Endothelial cell of umbilical vein (primary cell): ENCODE measurements at regions not wholly inside any gene's neighbourhood (a gene's known extent, or its start where the extent isn't known, plus 50 kb on each side); places are given as distances from the start of the nearest gene placed in this dataset.

Source experiments
- BruUV-seq: library from RNA; stranded (reverse); fragments of 400-500 nt; replicated peaks from 2 replicates; lab custom pipeline; 2021; lab: Mats Ljungman, UMichigan
- CTCF ChIA-PET: fragments of 300-600, 350-600 bp; sonication (Branson Sonifier 250); formaldehyde crosslinking; loops from one replicate; lab custom pipeline; 2021; ENCODE audit warnings: antibody characterized with exemption, inconsistent platforms; lab: Charles Lee
- POLR2A ChIA-PET: fragments of 300-600, 350-600 bp; sonication (Branson Sonifier 250); formaldehyde crosslinking; loops from one replicate; lab custom pipeline; 2021; ENCODE audit warnings: antibody characterized with exemption, inconsistent platforms; lab: Charles Lee
- DNase-seq: peaks from one replicate; pipeline ENCODE4 v3.0.0-alpha.2; 2011; ENCODE audit warnings: low read depth, low spot score
- FAIRE-seq: peaks from 2 replicates; lab custom pipeline; 2011; peaks lifted over from hg19 to GRCh38; lab: Jason Lieb, UNC
- H2AFZ ChIP-seq: 2 replicates; pipeline ENCODE4 v1.6.0; 2012; ENCODE audit warnings: low read depth, low read length, control low read depth, inconsistent platforms
- H3K27ac ChIP-seq: 2 replicates; pipeline ENCODE4 v1.5.1; 2011; ENCODE audit warnings: low read depth, mild to moderate bottlenecking, control low read depth, low read length, moderate library complexity; ENCODE audit not compliant: insufficient read depth
- H3K27me3 ChIP-seq, 2 experiments: 2 replicates each; pipeline versions ENCODE4 v1.6.0 to v1.6.1; 2011; ENCODE audit warnings: low read length in 2 of 2, mixed read lengths in 1 of 2; ENCODE audit not compliant: control insufficient read depth in 2 of 2, insufficient read depth in 2 of 2
- H3K36me3 ChIP-seq, 2 experiments: 2 replicates in 1 of 2; 3 replicates in 1 of 2; pipeline ENCODE4 v1.5.1; 2011; ENCODE audit warnings: low read length in 2 of 2, mild to moderate bottlenecking in 1 of 2, moderate library complexity in 1 of 2; ENCODE audit not compliant: control insufficient read depth in 2 of 2, insufficient read depth in 2 of 2; ENCODE audit errors: extremely low read depth in 1 of 2
- H3K4me1 ChIP-seq: 3 replicates; pipeline ENCODE4 v1.5.1; 2011; ENCODE audit warnings: mild to moderate bottlenecking, low read length; ENCODE audit not compliant: control insufficient read depth, insufficient read depth; ENCODE audit errors: extremely low read depth
- H3K4me2 ChIP-seq: 2 replicates; pipeline ENCODE4 v1.6.1; 2011; ENCODE audit warnings: low read length, control low read depth, mixed read lengths; ENCODE audit not compliant: insufficient read depth
- H3K4me3 ChIP-seq, 3 experiments: fragments of 200-600 bp in 1 of 3; sonication (generic), shearing (Covaris generic) in 1 of 3; replicated peaks in 1 of 3; 2 replicates each; pipeline ENCODE4 v1.5.1; 2011 to 2016; ENCODE audit warnings: control low read depth in 3 of 3, low read length in 3 of 3, mild to moderate bottlenecking in 2 of 3, inconsistent platforms in 1 of 3, low read depth in 1 of 3, moderate library complexity in 1 of 3; ENCODE audit not compliant: insufficient read depth in 1 of 3
- H3K79me2 ChIP-seq: 2 replicates; pipeline ENCODE4 v1.6.0; 2012; ENCODE audit warnings: low read length, inconsistent platforms; ENCODE audit not compliant: control insufficient read depth, insufficient read depth
- H3K9ac ChIP-seq: replicated peaks from 2 replicates; pipeline ENCODE3; 2011; ENCODE audit warnings: low read length, control low read depth; ENCODE audit not compliant: insufficient read depth; ENCODE audit errors: extremely low read depth
- H3K9me1 ChIP-seq: replicated peaks from 3 replicates; pipeline ENCODE4 v1.6.0; 2011; ENCODE audit warnings: mild to moderate bottlenecking, low read length; ENCODE audit not compliant: control insufficient read depth, insufficient read depth; ENCODE audit errors: extremely low read depth
- H3K9me3 ChIP-seq: replicated peaks from 2 replicates; pipeline ENCODE4 v1.5.1; 2012; ENCODE audit warnings: low read length, inconsistent platforms; ENCODE audit not compliant: control insufficient read depth, insufficient read depth
- H4K20me1 ChIP-seq: replicated peaks from 2 replicates; pipeline ENCODE3; 2011; ENCODE audit warnings: mild to moderate bottlenecking, low read length; ENCODE audit not compliant: control insufficient read depth, insufficient read depth; ENCODE audit errors: extremely low read depth
- FOS ChIP-seq: IDR thresholded peaks from 2 replicates; pipeline ENCODE4 v1.6.1; 2011; ENCODE audit warnings: mild to moderate bottlenecking, low read length, moderate library complexity, borderline replicate concordance; ENCODE audit not compliant: insufficient read depth
- JUN ChIP-seq: IDR thresholded peaks from 2 replicates; pipeline ENCODE4 v1.6.1; 2011; ENCODE audit warnings: borderline replicate concordance, low read depth; ENCODE audit not compliant: insufficient read length, insufficient read depth
- MYC ChIP-seq: IDR thresholded peaks from one replicate; pipeline ENCODE4 v1.6.1; 2011; ENCODE audit warnings: mild to moderate bottlenecking, low read depth, low read length
- POLR2A ChIP-seq: IDR thresholded peaks from 2 replicates; pipeline ENCODE4 v1.6.1; 2012; ENCODE audit warnings: low read depth, mild to moderate bottlenecking, control low read depth, low read length
- dilution Hi-C: fragments of 300-500 bp; cut with MboI; formaldehyde crosslinking; loops from one replicate; pipeline ENCODE4 v1.15.0; 2019; ENCODE audit warnings: low sequenced_read_pairs; ENCODE audit not compliant: extremely low pct_ligation_motif_present
- intact Hi-C: fragments of 100-400 bp; cut with micrococcal nuclease; formaldehyde crosslinking; loops from one replicate; pipeline ENCODE4 v1.10.0; 2022

DNA sequence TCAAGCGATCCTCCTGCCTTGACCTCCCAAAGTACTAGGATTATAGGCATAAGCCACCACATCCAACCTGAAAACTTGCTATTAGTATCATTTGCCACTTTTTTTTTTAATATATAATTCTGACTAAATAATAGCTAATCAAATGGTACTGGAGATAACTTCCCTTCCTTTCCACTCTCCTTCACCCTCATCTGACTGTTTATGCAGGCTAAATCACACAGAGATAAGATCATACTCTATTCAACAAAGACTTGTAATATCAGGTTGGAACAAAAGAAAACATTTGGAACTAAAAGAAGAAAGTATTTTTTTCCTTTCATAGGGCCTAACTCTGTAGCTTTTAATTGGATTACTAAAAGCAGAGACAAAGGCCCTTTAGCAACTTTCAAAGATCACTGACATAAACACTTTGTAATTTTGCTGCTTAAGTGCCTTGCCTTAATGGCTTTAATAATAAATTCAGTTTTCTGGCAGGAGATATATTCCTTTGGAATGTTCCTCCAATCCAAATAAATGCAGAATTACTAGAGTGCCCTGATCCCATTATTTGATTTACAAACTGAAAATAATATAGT lies 198.7 kb upstream of the ASCC3 start:
- no peaks in the 10 kb centered on the region for H3K79me2 ChIP-seq
- no TSS peak for BruUV-seq
- no peak overlapping the region for H3K4me3 ChIP-seq
- H2AFZ ChIP-seq, result no peak overlapping the region
- no peak for FAIRE-seq
- no peak for DNase-seq
- intact Hi-C loops (no loop called here), dilution Hi-C loops (no loop called here)
- H3K9me1 ChIP-seq, result no peaks in the 10 kb centered on the region
- no peak overlapping the region for H3K9ac ChIP-seq
- ChIA-PET POLR2A (no interaction called here), CTCF (no interaction called here)
- no peak overlapping the region for H3K4me2 ChIP-seq
- H3K9me3 ChIP-seq, result no peaks in the 10 kb centered on the region
- no peaks in the 10 kb centered on the region for H4K20me1 ChIP-seq
- no peaks in the 10 kb centered on the region for H3K27me3 ChIP-seq
- no peaks in the 10 kb centered on the region for H3K4me1 ChIP-seq
- H3K36me3 ChIP-seq, result no peaks in the 10 kb centered on the region
- TF ChIP-seq FOS, result no peak
- no peak for TF ChIP-seq POLR2A
- TF ChIP-seq MYC, result no peak
- TF ChIP-seq JUN, result no peak
- H3K27ac ChIP-seq, result no peak overlapping the region

DNA sequence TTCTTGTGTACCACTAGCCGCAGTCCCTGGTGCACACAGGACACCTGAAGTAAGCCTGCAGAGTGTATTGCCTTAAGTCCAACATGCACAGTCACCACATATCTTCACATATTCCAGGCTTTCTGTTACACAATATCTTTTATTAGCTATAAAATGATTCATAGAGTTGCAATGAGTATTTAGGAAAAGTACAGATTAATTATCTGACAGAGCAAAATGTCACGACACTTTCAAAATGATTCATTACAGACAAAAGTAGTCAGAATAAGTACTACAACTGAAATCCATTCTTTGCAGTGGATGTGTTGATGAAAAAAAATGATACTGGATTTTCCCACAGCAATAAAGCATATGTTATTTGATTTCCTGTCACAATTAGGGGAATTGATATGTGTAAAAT lies 199.5 kb upstream of the ASCC3 start:
- CTCF ChIA-PET, result no interaction called here
- Histone ChIP-seq H3K4me2 (no peak overlapping the region), H3K4me3 (no peak overlapping the region), H3K36me3 (no peaks in the 10 kb centered on the region), H3K4me1 (no peaks in the 10 kb centered on the region), H3K27me3 (no peaks in the 10 kb centered on the region), H3K9me3 (no peaks in the 10 kb centered on the region), H3K27ac (no peak overlapping the region), H4K20me1 (no peaks in the 10 kb centered on the region), H3K9me1 (no peaks in the 10 kb centered on the region), H3K79me2 (no peaks in the 10 kb centered on the region), H2AFZ (no peak overlapping the region), H3K9ac (no peak overlapping the region)
- no peak for FAIRE-seq
- intact Hi-C loops (no loop called here), dilution Hi-C loops (no loop called here)
- POLR2A ChIA-PET, result no interaction called here
- no TSS peak for BruUV-seq
- TF ChIP-seq POLR2A, result no peak
- no peak for DNase-seq
